AG20443 (cell line): ENCODE measurements at regions not wholly inside any gene's neighbourhood (a gene's known extent, or its start where the extent isn't known, plus 50 kb on each side); places are given as distances from the start of the nearest gene placed in this dataset.

Experiments
- DNase-seq: peaks from one replicate; pipeline ENCODE4 v3.0.0; 2012; ENCODE audit warnings: low spot score, mixed read lengths

- DNase-seq = no peak
Measured at GRCh38 chr12:3991798-3992580, 118.8 kb upstream of the PARP11 start.

GRCh38 chr12:3990501-3991280, 117.5 kb upstream of the PARP11 start:
- DNase-seq = no peak

- DNase-seq = no peak
Measured at GRCh38 chr12:3989218-3989550, 116.0 kb upstream of the PARP11 start.

GRCh38 chr12:3988519-3989217, 115.5 kb upstream of the PARP11 start:
- no peak for DNase-seq

- no peak for DNase-seq
Measured at GRCh38 chr12:3987571-3987970, 114.4 kb upstream of the PARP11 start.

- DNase-seq = no peak
Measured at GRCh38 chr12:3980504-3981272, 107.5 kb upstream of the PARP11 start.

GRCh38 chr12:3977621-3978020, 104.4 kb upstream of the PARP11 start:
- DNase-seq = no peak

GRCh38 chr12:3976351-3976938, 103.2 kb upstream of the PARP11 start:
- no peak for DNase-seq

GRCh38 chr12:3975652-3976051, 102.5 kb upstream of the PARP11 start:
- DNase-seq = no peak

- no peak for DNase-seq
Measured at GRCh38 chr12:3974883-3975282, 101.7 kb upstream of the PARP11 start.

GRCh38 chr12:3973973-3974644, 100.9 kb upstream of the PARP11 start:
- DNase-seq = no peak

GRCh38 chr12:3973269-3973884, 100.2 kb upstream of the PARP11 start:
- DNase-seq = no peak

- no peak for DNase-seq
Measured at GRCh38 chr12:3972576-3972975, 99.4 kb upstream of the PARP11 start.

- no peak for DNase-seq
Measured at GRCh38 chr12:3968523-3968922, 95.3 kb upstream of the PARP11 start.

- no peak for DNase-seq
Measured at GRCh38 chr12:3967556-3968160, 94.5 kb upstream of the PARP11 start.

- DNase-seq = no peak
Measured at GRCh38 chr12:3966376-3966775, 93.2 kb upstream of the PARP11 start.

- DNase-seq = no peak
Measured at GRCh38 chr12:3965046-3965445, 91.8 kb upstream of the PARP11 start.

GRCh38 chr12:3964439-3964838, 91.2 kb upstream of the PARP11 start:
- peak; percentile 40 for DNase-seq

- no peak for DNase-seq
Measured at GRCh38 chr12:3962631-3963483, 89.7 kb upstream of the PARP11 start.
